WTC11 (cell line): ENCODE measurements at regions not wholly inside any gene's neighbourhood (a gene's known extent, or its start where the extent isn't known, plus 50 kb on each side); places are given as distances from the start of the nearest gene placed in this dataset.

ENCODE experiments used
- ATAC-seq: fragments of 200-7000 bp; cut with Tn5 transposase; 2 replicates; pipeline ENCODE4 v1.10.0; 2021; ENCODE audit warnings: mild to moderate bottlenecking, moderate library complexity
- CTCF ChIA-PET: fragments of 300-600 bp; sonication (Branson Sonifier 250); formaldehyde crosslinking; loops from one replicate; lab custom pipeline; 2021; ENCODE audit warnings: antibody characterized with exemption; lab: Charles Lee
- POLR2A ChIA-PET: fragments of 350-600 bp; sonication (Branson Sonifier 250); formaldehyde crosslinking; loops from one replicate; lab custom pipeline; 2021; ENCODE audit warnings: antibody characterized with exemption; lab: Charles Lee
- DNase-seq: peaks from one replicate; pipeline ENCODE4 v3.0.0; 2021; ENCODE audit warnings: low spot score
- H3K27ac Mint-ChIP-seq: 2 replicates; pipeline ENCODE4 v1.8.0; 2021; ENCODE audit warnings: mixed read lengths
- H3K27me3 Mint-ChIP-seq: 2 replicates; pipeline ENCODE4 v1.8.0; 2021; ENCODE audit warnings: low read depth, mild to moderate bottlenecking, moderate library complexity, mixed read lengths
- H3K36me3 Mint-ChIP-seq: 2 replicates; pipeline ENCODE4 v1.8.0; 2021; ENCODE audit warnings: mixed read lengths
- H3K4me1 Mint-ChIP-seq: 2 replicates; pipeline ENCODE4 v1.8.0; 2022; ENCODE audit warnings: mixed read lengths
- H3K4me3 Mint-ChIP-seq: 2 replicates; pipeline ENCODE4 v1.8.0; 2021; ENCODE audit warnings: mild to moderate bottlenecking, moderate library complexity, mixed read lengths
- H3K9me3 Mint-ChIP-seq: 2 replicates; pipeline ENCODE4 v1.8.0; 2021; ENCODE audit warnings: mixed read lengths
- CREB1 ChIP-seq: sonication (generic); formaldehyde crosslinking; IDR thresholded peaks from 2 replicates; pipeline ENCODE4 v1.8.0; 2023; ENCODE audit warnings: mild to moderate bottlenecking, missing genetic modification reagents
- E2F5 ChIP-seq: sonication (generic); formaldehyde crosslinking; IDR thresholded peaks from 2 replicates; pipeline ENCODE4 v1.8.1; 2022; ENCODE audit warnings: mild to moderate bottlenecking, moderate library complexity, missing genetic modification reagents
- KAT7 ChIP-seq: sonication (generic); formaldehyde crosslinking; IDR thresholded peaks from 2 replicates; pipeline ENCODE4 v1.8.1; 2023; ENCODE audit warnings: missing genetic modification reagents, mild to moderate bottlenecking, borderline replicate concordance
- MAX ChIP-seq: sonication (generic); formaldehyde crosslinking; IDR thresholded peaks from 2 replicates; pipeline ENCODE4 v1.8.0; 2022; ENCODE audit warnings: mild to moderate bottlenecking, missing genetic modification reagents
- NFE2L1 ChIP-seq: sonication (generic); formaldehyde crosslinking; IDR thresholded peaks from 2 replicates; pipeline ENCODE4 v1.8.1; 2023; ENCODE audit warnings: missing genetic modification reagents
- NR2C2 ChIP-seq: sonication (generic); formaldehyde crosslinking; IDR thresholded peaks from 2 replicates; pipeline ENCODE4 v1.8.0; 2022; ENCODE audit warnings: mild to moderate bottlenecking, missing genetic modification reagents
- NR3C1 ChIP-seq: sonication (generic); formaldehyde crosslinking; conservative IDR thresholded peaks from 2 replicates; pipeline ENCODE4 v1.8.1; 2023; ENCODE audit warnings: low read depth, mild to moderate bottlenecking, missing genetic modification reagents
- RELA ChIP-seq: sonication (generic); formaldehyde crosslinking; IDR thresholded peaks from 2 replicates; pipeline ENCODE4 v1.8.1; 2022; ENCODE audit warnings: missing genetic modification reagents, mild to moderate bottlenecking, borderline replicate concordance
- SMAD4 ChIP-seq: sonication (generic); formaldehyde crosslinking; IDR thresholded peaks from 2 replicates; pipeline ENCODE4 v1.8.0; 2022; ENCODE audit warnings: mild to moderate bottlenecking, missing genetic modification reagents
- SP1 ChIP-seq: sonication (generic); formaldehyde crosslinking; conservative IDR thresholded peaks from 2 replicates; pipeline ENCODE4 v1.8.1; 2022; ENCODE audit warnings: missing genetic modification reagents
- TCF7 ChIP-seq: sonication (generic); formaldehyde crosslinking; IDR thresholded peaks from 2 replicates; pipeline ENCODE4 v1.8.0; 2022; ENCODE audit warnings: mild to moderate bottlenecking, low read depth, missing genetic modification reagents, moderate library complexity
- ZNF281 ChIP-seq: sonication (generic); formaldehyde crosslinking; IDR thresholded peaks from 2 replicates; pipeline ENCODE4 v1.8.0; 2023; ENCODE audit warnings: mild to moderate bottlenecking, missing genetic modification reagents
- ZNF317 ChIP-seq: sonication (generic); formaldehyde crosslinking; IDR thresholded peaks from 2 replicates; pipeline ENCODE4 v1.8.1; 2023; ENCODE audit warnings: low read depth, mild to moderate bottlenecking, moderate library complexity, missing genetic modification reagents, borderline replicate concordance
- TF ChIP-seq, protein P1 (sequence below): fragments of 250-450 bp; sonication (Bioruptor Pico); IDR thresholded peaks from 2 replicates; pipeline ENCODE4 v1.9.0; 2021; ENCODE audit warnings: mild to moderate bottlenecking, borderline replicate concordance
- TF ChIP-seq, protein P2 (sequence below): sonication (generic); formaldehyde crosslinking; conservative IDR thresholded peaks from 2 replicates; pipeline ENCODE4 v1.8.1; 2022; ENCODE audit warnings: mild to moderate bottlenecking, missing genetic modification reagents
- TF ChIP-seq, protein P3 (sequence below): sonication (generic); formaldehyde crosslinking; IDR thresholded peaks from 2 replicates; pipeline ENCODE4 v1.8.0; 2022; ENCODE audit warnings: mild to moderate bottlenecking, missing genetic modification reagents
- TF ChIP-seq, protein P4 (sequence below): sonication (generic); formaldehyde crosslinking; IDR thresholded peaks from 2 replicates; pipeline ENCODE4 v1.8.1; 2022; ENCODE audit warnings: low read depth, missing genetic modification reagents, borderline replicate concordance
- TF ChIP-seq, protein P5 (sequence below): fragments of 250-450 bp; sonication (Bioruptor Pico); conservative IDR thresholded peaks from 2 replicates; pipeline ENCODE4 v1.9.0; 2021; ENCODE audit warnings: mild to moderate bottlenecking
- TF ChIP-seq, protein P6 (sequence below): sonication (generic); formaldehyde crosslinking; IDR thresholded peaks from 2 replicates; pipeline ENCODE4 v1.8.1; 2022; ENCODE audit warnings: missing genetic modification reagents, borderline replicate concordance

DNA sequence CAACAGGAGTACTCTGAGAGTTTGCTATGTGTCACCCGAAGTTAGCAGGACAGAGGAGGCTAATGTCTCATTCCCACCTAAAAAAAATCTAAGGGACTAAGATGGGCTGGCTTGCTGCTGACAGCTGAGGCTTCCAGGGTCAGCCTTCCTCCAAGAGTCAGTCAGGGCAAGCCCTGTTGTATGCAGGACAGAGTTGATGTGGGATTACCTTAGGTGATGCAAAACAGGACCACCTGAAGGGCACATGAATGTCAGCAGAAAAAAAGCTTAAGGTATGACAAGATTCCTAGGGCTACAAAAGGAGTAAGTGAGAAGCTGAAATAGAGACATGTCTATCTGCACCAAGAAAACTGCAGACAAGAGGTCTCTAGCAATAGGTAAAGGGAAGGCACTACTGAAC is 151.5 kb downstream of the NHLRC3 start (continued):
- TF ChIP-seq, protein P1, sequence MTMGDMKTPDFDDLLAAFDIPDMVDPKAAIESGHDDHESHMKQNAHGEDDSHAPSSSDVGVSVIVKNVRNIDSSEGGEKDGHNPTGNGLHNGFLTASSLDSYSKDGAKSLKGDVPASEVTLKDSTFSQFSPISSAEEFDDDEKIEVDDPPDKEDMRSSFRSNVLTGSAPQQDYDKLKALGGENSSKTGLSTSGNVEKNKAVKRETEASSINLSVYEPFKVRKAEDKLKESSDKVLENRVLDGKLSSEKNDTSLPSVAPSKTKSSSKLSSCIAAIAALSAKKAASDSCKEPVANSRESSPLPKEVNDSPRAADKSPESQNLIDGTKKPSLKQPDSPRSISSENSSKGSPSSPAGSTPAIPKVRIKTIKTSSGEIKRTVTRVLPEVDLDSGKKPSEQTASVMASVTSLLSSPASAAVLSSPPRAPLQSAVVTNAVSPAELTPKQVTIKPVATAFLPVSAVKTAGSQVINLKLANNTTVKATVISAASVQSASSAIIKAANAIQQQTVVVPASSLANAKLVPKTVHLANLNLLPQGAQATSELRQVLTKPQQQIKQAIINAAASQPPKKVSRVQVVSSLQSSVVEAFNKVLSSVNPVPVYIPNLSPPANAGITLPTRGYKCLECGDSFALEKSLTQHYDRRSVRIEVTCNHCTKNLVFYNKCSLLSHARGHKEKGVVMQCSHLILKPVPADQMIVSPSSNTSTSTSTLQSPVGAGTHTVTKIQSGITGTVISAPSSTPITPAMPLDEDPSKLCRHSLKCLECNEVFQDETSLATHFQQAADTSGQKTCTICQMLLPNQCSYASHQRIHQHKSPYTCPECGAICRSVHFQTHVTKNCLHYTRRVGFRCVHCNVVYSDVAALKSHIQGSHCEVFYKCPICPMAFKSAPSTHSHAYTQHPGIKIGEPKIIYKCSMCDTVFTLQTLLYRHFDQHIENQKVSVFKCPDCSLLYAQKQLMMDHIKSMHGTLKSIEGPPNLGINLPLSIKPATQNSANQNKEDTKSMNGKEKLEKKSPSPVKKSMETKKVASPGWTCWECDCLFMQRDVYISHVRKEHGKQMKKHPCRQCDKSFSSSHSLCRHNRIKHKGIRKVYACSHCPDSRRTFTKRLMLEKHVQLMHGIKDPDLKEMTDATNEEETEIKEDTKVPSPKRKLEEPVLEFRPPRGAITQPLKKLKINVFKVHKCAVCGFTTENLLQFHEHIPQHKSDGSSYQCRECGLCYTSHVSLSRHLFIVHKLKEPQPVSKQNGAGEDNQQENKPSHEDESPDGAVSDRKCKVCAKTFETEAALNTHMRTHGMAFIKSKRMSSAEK (CRISPR knock-in tag): no peak
- TF ChIP-seq TCF7: no peak
- no peak for TF ChIP-seq KAT7
- TF ChIP-seq, protein P2, sequence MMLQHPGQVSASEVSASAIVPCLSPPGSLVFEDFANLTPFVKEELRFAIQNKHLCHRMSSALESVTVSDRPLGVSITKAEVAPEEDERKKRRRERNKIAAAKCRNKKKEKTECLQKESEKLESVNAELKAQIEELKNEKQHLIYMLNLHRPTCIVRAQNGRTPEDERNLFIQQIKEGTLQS: no peak

DNA sequence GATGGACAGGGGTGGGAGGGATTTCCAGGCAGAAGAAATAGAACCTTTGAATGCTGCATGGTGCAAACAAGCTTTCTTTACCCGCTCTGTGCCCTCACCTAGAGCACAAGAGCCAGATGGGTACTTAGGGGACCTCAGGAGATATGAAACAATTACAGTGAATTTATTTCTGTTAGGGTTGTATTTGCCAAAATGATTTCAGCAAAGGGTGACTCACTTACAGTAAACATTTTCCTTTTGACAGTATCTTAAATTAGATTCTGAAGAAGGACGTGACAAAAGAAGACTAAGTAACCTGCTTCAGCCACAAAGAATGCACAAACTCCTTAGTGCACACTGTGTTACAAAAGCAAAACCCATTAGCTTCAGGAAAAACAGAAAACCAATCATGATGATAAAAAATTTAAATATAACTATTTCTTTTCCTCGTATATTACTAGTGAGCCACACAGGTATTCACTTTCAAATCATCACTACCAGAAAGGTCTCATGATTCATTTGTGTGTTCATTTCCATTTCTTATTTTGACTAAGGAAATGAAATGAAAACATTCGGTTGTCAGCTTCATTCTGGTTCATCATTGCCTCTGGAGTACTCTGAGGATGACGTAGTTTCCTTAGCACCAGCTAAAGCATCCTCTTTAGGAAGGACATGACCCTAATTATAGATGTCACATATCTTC is 158.8 kb downstream of the NHLRC3 start:
- CTCF ChIA-PET: no interaction called here

More for the DNA sequence above, 158.8 kb downstream of the NHLRC3 start:
- H3K27me3 Mint-ChIP-seq: no peaks in the 10 kb centered on the region
- POLR2A ChIA-PET: no interaction called here
- H3K27ac Mint-ChIP-seq: no peak overlapping the region
- no peak for ATAC-seq
- H3K4me1 Mint-ChIP-seq: peaks cover 7% of the 10 kb centered on the region; the same call in 1 of the 2 replicates
- H3K9me3 Mint-ChIP-seq: no peaks in the 10 kb centered on the region
- H3K4me3 Mint-ChIP-seq: no peak overlapping the region
- TF ChIP-seq SP1 (CRISPR knock-in tag) (no peak), NR3C1 (no peak), CREB1 (CRISPR knock-in tag) (no peak), RELA (no peak), SMAD4 (CRISPR knock-in tag) (no peak), ZNF281 (CRISPR knock-in tag) (no peak), ZNF317 (CRISPR knock-in tag) (no peak), E2F5 (no peak), NFE2L1 (CRISPR knock-in tag) (no peak), MAX (CRISPR knock-in tag) (no peak), NR2C2 (no peak)
- TF ChIP-seq, protein P3, sequence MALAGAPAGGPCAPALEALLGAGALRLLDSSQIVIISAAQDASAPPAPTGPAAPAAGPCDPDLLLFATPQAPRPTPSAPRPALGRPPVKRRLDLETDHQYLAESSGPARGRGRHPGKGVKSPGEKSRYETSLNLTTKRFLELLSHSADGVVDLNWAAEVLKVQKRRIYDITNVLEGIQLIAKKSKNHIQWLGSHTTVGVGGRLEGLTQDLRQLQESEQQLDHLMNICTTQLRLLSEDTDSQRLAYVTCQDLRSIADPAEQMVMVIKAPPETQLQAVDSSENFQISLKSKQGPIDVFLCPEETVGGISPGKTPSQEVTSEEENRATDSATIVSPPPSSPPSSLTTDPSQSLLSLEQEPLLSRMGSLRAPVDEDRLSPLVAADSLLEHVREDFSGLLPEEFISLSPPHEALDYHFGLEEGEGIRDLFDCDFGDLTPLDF (CRISPR knock-in tag): no peak
- TF ChIP-seq, protein P4, sequence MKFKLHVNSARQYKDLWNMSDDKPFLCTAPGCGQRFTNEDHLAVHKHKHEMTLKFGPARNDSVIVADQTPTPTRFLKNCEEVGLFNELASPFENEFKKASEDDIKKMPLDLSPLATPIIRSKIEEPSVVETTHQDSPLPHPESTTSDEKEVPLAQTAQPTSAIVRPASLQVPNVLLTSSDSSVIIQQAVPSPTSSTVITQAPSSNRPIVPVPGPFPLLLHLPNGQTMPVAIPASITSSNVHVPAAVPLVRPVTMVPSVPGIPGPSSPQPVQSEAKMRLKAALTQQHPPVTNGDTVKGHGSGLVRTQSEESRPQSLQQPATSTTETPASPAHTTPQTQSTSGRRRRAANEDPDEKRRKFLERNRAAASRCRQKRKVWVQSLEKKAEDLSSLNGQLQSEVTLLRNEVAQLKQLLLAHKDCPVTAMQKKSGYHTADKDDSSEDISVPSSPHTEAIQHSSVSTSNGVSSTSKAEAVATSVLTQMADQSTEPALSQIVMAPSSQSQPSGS (CRISPR knock-in tag): no peak
- TF ChIP-seq, protein P5, sequence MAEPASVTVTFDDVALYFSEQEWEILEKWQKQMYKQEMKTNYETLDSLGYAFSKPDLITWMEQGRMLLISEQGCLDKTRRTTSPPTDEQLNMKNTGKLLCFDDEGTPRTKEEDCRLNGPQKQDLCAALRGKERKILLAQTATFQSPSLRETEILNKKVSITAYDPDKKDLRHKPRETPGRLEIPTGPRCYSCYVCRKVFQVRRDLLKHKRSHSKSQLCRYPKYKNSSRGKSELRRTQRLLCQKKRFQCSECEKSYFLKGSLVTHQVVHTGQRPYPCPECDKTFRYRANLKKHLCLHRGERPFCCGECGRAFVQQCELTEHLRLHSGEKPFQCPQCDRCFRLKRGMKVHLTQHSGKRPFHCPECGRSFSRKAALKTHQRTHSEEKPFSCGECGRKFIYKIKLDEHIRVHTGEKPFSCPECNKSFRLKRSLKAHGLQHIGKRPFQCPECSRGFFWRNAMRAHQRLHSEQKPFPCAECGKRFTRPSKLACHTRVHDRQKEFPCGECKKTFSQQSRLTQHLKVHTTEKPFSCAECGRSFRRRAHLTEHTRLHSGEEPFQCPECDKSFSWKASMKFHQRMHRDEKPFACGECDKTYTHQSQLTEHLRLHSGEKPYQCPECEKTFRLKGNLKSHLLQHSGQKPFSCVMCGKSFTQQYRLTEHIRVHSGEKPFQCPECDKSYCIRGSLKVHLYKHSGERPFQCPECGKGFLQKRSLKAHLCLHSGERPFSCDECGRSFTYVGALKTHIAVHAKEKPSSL (CRISPR knock-in tag): no peak
- TF ChIP-seq, protein P6, sequence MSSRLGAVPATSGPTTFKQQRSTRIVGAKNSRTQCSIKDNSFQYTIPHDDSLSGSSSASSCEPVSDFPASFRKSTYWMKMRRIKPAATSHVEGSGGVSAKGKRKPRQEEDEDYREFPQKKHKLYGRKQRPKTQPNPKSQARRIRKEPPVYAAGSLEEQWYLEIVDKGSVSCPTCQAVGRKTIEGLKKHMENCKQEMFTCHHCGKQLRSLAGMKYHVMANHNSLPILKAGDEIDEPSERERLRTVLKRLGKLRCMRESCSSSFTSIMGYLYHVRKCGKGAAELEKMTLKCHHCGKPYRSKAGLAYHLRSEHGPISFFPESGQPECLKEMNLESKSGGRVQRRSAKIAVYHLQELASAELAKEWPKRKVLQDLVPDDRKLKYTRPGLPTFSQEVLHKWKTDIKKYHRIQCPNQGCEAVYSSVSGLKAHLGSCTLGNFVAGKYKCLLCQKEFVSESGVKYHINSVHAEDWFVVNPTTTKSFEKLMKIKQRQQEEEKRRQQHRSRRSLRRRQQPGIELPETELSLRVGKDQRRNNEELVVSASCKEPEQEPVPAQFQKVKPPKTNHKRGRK (CRISPR knock-in tag): no peak
- H3K36me3 Mint-ChIP-seq: no peaks in the 10 kb centered on the region
- DNase-seq: no peak
